ENCODE measurements at regions not wholly inside any gene's neighbourhood (a gene's known extent, or its start where the extent isn't known, plus 50 kb on each side); places are given as distances from the start of the nearest gene placed in this dataset.

GRCh38 chr3:117666812-117667211 lies 957.2 kb downstream of the TUSC7 start:
- H3K36me3 ChIP-seq = no peaks in the 10 kb centered on the region
- no peak for DNase-seq
- no peaks in the 10 kb centered on the region for H3K4me1 ChIP-seq
- H3K4me3 ChIP-seq (replicated peaks in 1 of 3) = no peak overlapping the region
- intact Hi-C loops (cut with DNase I) = no loop called here
- WGBS, 2 donors = 46 to 63% methylated on average over 3 of the region's 3 CpGs
- no peak overlapping the region for H3K27ac ChIP-seq
- no peaks in the 10 kb centered on the region for H3K9me3 ChIP-seq
- H3K27me3 ChIP-seq = no peaks in the 10 kb centered on the region
- TF ChIP-seq CTCF (IDR thresholded peaks at IDR 0.05) (no peak), POLR2A (IDR thresholded peaks at IDR 0.05) (no peak)

GRCh38 chr3:117669774-117670173 lies 960.2 kb downstream of the TUSC7 start:
- Histone ChIP-seq H3K27me3 (no peaks in the 10 kb centered on the region), H3K27ac (no peak overlapping the region), H3K4me1 (no peaks in the 10 kb centered on the region), H3K9me3 (no peaks in the 10 kb centered on the region), H3K36me3 (no peaks in the 10 kb centered on the region), H3K4me3 (replicated peaks in 1 of 3) (no peak overlapping the region)
- TF ChIP-seq CTCF (IDR thresholded peaks at IDR 0.05) (no peak), POLR2A (IDR thresholded peaks at IDR 0.05) (no peak)
- DNase-seq = no peak
- 63 to 82% methylated on average over 4 of the region's 4 CpGs for WGBS, 2 donors
- intact Hi-C loops (cut with DNase I) = no loop called here

- no peak overlapping the region for H3K4me3 ChIP-seq (replicated peaks in 1 of 3)
- H3K27ac ChIP-seq = no peak overlapping the region
- intact Hi-C loops (cut with DNase I) = no loop called here
- no peaks in the 10 kb centered on the region for H3K4me1 ChIP-seq
- no peaks in the 10 kb centered on the region for H3K36me3 ChIP-seq
- H3K27me3 ChIP-seq = no peaks in the 10 kb centered on the region
- no peaks in the 10 kb centered on the region for H3K9me3 ChIP-seq
- WGBS, 2 donors = 79 to 81% methylated on average over 4 of the region's 4 CpGs
- no peak for DNase-seq
- TF ChIP-seq POLR2A (IDR thresholded peaks at IDR 0.05) (no peak), CTCF (IDR thresholded peaks at IDR 0.05) (no peak)
Measured at GRCh38 chr3:117671722-117672318, 962.2 kb downstream of the TUSC7 start.

- Histone ChIP-seq H3K4me1 (no peaks in the 10 kb centered on the region), H3K9me3 (no peaks in the 10 kb centered on the region), H3K27ac (no peak overlapping the region), H3K4me3 (replicated peaks in 1 of 3) (no peak overlapping the region), H3K27me3 (no peaks in the 10 kb centered on the region), H3K36me3 (no peaks in the 10 kb centered on the region)
- DNase-seq = no peak
- no peak for TF ChIP-seq CTCF (IDR thresholded peaks at IDR 0.05)
- no peak for TF ChIP-seq POLR2A (IDR thresholded peaks at IDR 0.05)
- WGBS, 2 donors = 91 to 94% methylated on average over 4 of the region's 4 CpGs
- intact Hi-C loops (cut with DNase I) = no loop called here
Measured at GRCh38 chr3:117674321-117674720, 964.7 kb downstream of the TUSC7 start.

GRCh38 chr3:117681619-117682018 lies 972.0 kb downstream of the TUSC7 start:
- no peaks in the 10 kb centered on the region for H3K27me3 ChIP-seq
- DNase-seq = no peak
- H3K9me3 ChIP-seq = no peaks in the 10 kb centered on the region
- TF ChIP-seq POLR2A (IDR thresholded peaks at IDR 0.05) (no peak), CTCF (IDR thresholded peaks at IDR 0.05) (no peak)
- H3K4me3 ChIP-seq (replicated peaks in 1 of 3) = no peak overlapping the region
- intact Hi-C loops (cut with DNase I) = no loop called here
- H3K36me3 ChIP-seq = no peaks in the 10 kb centered on the region
- H3K4me1 ChIP-seq = no peaks in the 10 kb centered on the region
- 70 to 84% methylated on average over 2 of the region's 2 CpGs for WGBS, 2 donors
- no peak overlapping the region for H3K27ac ChIP-seq

All from thyroid gland (tissue), 4 donors.